ENCODE measurements at regions not wholly inside any gene's neighbourhood (a gene's known extent, or its start where the extent isn't known, plus 50 kb on each side); places are given as distances from the start of the nearest gene placed in this dataset.

DNA sequence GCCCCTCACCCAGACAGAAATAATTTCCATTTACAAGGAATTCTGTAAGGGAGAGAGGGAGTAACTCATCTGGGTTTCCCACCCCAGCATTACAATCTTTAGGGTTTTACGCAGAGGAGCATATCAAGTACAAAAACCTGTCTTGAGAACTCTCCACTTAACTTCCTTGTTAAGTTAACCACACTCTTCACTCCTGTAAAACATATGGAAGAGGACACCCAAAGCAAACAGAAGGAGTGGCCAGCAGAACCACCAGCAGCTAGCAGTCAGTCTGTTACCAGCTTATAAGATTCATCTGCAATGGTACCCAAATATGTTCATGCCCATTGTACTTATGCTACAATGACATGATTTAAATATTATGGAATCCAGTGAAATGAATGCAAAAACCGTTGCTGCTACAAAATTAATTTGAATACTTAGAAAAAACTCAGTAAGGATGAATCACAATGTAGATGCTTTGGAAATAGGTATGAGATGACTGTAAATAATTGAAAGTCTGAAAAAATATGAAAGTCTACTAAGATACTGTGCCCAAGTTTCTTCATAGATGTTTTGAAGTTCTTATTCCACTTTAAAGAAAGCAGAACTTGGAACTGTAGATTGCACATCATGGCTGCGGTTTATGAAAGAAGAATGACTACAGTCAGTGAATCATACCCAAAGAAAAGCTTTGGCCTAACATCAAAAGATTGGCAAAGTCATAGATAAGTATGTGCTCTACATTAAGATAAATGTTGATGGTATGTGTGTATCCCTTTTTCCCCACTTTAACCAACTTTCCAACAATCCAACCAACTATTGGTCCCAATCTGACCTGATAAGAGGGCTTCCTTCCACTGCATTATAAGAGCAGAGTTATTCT lies 233.6 kb downstream of the ACTL7B start:
- H3K36me3 ChIP-seq, result no peaks in the 10 kb centered on the region
- DNase-seq, result peak; percentile 9
- H3K9me3 ChIP-seq, result no peaks in the 10 kb centered on the region
- no peaks in the 10 kb centered on the region for H3K27me3 ChIP-seq
- H3K4me3 ChIP-seq, result no peak overlapping the region

GRCh38 chr9:108620767-108621166 lies 235.0 kb downstream of the ACTL7B start:
- DNase-seq, result no peak

DNA sequence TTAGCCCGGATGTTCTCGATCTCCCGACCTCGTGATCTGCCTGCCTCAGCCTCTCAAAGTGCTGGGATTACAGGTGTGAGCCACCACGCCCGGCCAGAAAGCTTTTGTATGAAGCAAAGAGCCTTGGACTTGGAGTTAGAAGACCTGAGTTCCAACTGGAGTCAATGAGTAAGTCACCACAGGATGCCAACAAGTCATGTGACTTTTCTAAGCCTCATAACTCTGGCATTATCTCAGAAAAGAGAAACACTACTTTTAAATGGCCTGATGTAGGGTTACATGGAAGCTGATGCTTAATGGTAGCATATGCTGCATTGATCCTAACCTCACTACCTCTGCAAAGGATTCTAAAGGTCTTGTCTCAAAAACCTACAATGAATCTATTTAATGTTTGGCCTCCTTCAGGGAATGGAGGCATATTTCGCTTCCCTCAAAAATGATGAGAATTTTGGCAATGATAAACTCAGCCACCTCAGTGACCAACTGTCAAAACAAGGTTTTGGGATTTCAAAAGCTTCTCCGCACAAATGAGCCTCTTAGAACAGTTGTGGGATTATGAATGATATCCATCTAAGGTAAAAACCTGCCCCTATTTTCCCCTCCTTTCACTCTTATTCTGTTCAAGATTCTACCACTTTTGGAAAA lies 236.8 kb downstream of the ACTL7B start:
- no peaks in the 10 kb centered on the region for H3K9me3 ChIP-seq
- DNase-seq, result peak; percentile 3

More at GRCh38 chr9:108620767-108621166, 235.0 kb downstream of the ACTL7B start:
- Histone ChIP-seq H3K9me3 (no peaks in the 10 kb centered on the region), H3K36me3 (no peaks in the 10 kb centered on the region), H3K4me3 (no peak overlapping the region), H3K27me3 (no peaks in the 10 kb centered on the region)

GRCh38 chr9:108617676-108618075 lies 238.1 kb downstream of the ACTL7B start:
- Histone ChIP-seq H3K27me3 (no peaks in the 10 kb centered on the region), H3K36me3 (no peaks in the 10 kb centered on the region), H3K4me3 (no peak overlapping the region), H3K9me3 (no peaks in the 10 kb centered on the region)
- DNase-seq, result no peak

More for the DNA sequence above, 236.8 kb downstream of the ACTL7B start:
- Histone ChIP-seq H3K36me3 (no peaks in the 10 kb centered on the region), H3K27me3 (no peaks in the 10 kb centered on the region), H3K4me3 (no peak overlapping the region)

- H3K27me3 ChIP-seq, result no peaks in the 10 kb centered on the region
- no peaks in the 10 kb centered on the region for H3K36me3 ChIP-seq
- no peak overlapping the region for H3K4me3 ChIP-seq
- H3K9me3 ChIP-seq, result no peaks in the 10 kb centered on the region
- DNase-seq, result no peak
These were observed 240.6 kb downstream of the ACTL7B start for GRCh38 chr9:108615152-108615551.

GRCh38 chr9:108612513-108612912 lies 243.3 kb downstream of the ACTL7B start:
- Histone ChIP-seq H3K9me3 (no peaks in the 10 kb centered on the region), H3K36me3 (no peaks in the 10 kb centered on the region), H3K4me3 (no peak overlapping the region), H3K27me3 (no peaks in the 10 kb centered on the region)
- no peak for DNase-seq

- no peaks in the 10 kb centered on the region for H3K36me3 ChIP-seq
These were observed 245.9 kb downstream of the ACTL7B start for GRCh38 chr9:108609897-108610253.

GRCh38 chr9:108609227-108609896 lies 246.4 kb downstream of the ACTL7B start:
- H3K27me3 ChIP-seq, result no peaks in the 10 kb centered on the region
- H3K36me3 ChIP-seq, result no peaks in the 10 kb centered on the region
- peak; percentile 89 for DNase-seq
- H3K4me3 ChIP-seq, result no peak overlapping the region
- no peaks in the 10 kb centered on the region for H3K9me3 ChIP-seq

More at GRCh38 chr9:108609897-108610253, 245.9 kb downstream of the ACTL7B start:
- Histone ChIP-seq H3K27me3 (no peaks in the 10 kb centered on the region), H3K9me3 (no peaks in the 10 kb centered on the region), H3K4me3 (no peak overlapping the region)
- peak; percentile 66 for DNase-seq

DNA sequence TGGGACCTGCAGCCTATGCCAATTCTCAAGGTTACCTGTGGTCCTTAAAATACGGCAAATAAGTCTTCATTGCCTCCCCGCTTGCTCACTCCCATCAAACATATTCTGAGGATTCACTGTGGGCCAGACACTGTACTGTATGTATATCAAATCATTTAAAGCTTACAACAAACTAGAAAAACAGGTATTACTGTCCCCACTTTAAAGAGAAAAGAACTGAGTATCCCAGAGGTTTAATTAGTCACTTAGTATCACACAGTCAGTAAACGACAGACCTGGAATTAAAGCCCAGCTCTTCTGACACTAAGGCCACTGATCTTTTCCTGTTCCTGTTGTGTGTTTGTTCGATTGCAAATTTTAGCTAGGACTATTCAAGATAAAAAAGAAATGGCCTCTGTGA lies 248.2 kb downstream of the ACTL7B start:
- H3K4me3 ChIP-seq, result no peak overlapping the region
- H3K27me3 ChIP-seq, result no peaks in the 10 kb centered on the region
- H3K9me3 ChIP-seq, result no peaks in the 10 kb centered on the region
- DNase-seq, result no peak
- H3K36me3 ChIP-seq, result no peaks in the 10 kb centered on the region

DNA sequence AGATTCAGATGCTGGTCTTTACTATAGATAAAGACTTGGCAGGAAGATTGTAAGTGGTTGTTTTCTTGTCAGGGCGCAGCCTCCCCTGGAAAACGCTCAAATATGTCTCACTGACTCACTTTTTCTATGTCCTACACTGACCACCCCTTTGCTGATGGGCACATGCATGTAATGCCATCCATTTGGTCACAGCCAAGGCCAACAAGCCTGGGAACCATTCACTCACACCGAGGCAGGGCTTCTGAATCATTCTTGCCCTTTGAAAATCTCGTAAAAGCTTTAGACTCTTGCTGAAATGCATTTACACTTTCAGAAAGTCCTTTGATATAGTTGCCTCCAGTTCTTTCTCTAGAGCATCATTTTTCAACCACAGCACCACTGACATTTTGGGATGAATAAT lies 249.4 kb downstream of the ACTL7B start:
- no peaks in the 10 kb centered on the region for H3K36me3 ChIP-seq

DNA sequence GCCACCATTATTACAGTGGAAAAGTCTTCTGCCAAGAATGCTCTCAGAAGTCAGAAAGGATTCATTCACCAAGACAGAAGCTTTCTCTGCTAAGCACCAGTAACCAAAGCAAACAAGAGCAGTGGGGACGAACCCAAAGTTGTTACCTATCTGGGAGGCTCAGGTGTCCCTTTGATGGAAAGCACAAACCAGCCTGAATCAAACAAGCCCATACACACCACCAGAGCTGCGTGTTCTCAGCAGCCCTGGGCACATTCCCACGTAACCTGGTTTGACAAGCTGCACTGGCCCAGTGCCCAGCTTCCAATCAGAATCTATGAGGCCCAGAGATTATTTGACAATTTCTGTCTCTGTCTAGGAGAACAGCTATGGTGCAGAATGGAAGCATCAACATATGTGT lies 252.6 kb downstream of the ACTL7B start:
- no peaks in the 10 kb centered on the region for H3K27me3 ChIP-seq
- no peaks in the 10 kb centered on the region for H3K36me3 ChIP-seq
- no peak for DNase-seq
- H3K9me3 ChIP-seq, result no peaks in the 10 kb centered on the region
- H3K4me3 ChIP-seq, result no peak overlapping the region

More for the DNA sequence above, 249.4 kb downstream of the ACTL7B start:
- Histone ChIP-seq H3K27me3 (no peaks in the 10 kb centered on the region), H3K9me3 (no peaks in the 10 kb centered on the region), H3K4me3 (no peak overlapping the region)
- peak; percentile 83 for DNase-seq

GRCh38 chr9:108600896-108601295 lies 254.9 kb downstream of the ACTL7B start:
- H3K9me3 ChIP-seq, result no peaks in the 10 kb centered on the region
- no peak for DNase-seq
- no peaks in the 10 kb centered on the region for H3K36me3 ChIP-seq
- no peak overlapping the region for H3K4me3 ChIP-seq
- no peaks in the 10 kb centered on the region for H3K27me3 ChIP-seq

- H3K27me3 ChIP-seq, result no peaks in the 10 kb centered on the region
- H3K4me3 ChIP-seq, result no peak overlapping the region
- no peaks in the 10 kb centered on the region for H3K36me3 ChIP-seq
- DNase-seq, result no peak
- no peaks in the 10 kb centered on the region for H3K9me3 ChIP-seq
These were observed 256.2 kb downstream of the ACTL7B start for GRCh38 chr9:108599571-108599970.

DNA sequence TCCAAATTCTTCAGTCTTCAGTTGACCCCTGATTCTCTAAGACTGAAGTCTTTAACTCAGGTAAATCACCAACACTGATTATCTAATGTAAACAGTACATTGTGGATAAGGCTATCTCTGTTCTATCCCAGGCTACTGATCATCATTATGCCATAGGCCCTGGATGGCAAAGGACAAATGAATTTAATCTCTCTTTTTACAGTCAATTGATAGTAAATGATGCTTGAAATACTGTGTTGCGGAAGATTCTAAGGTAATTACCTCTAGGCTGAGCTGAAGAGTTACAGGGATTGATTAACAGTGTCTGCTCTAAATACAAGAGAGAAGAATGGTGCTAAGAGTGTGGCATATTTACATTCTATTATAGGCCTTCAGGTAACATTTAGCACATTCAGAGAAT lies 264.7 kb downstream of the ACTL7B start:
- DNase-seq, result no peak
- no peak overlapping the region for H3K4me3 ChIP-seq
- H3K36me3 ChIP-seq, result no peaks in the 10 kb centered on the region
- H3K9me3 ChIP-seq, result no peaks in the 10 kb centered on the region
- no peaks in the 10 kb centered on the region for H3K27me3 ChIP-seq

GRCh38 chr9:108588246-108588645 lies 267.5 kb downstream of the ACTL7B start:
- H3K4me3 ChIP-seq, result no peak overlapping the region
- H3K9me3 ChIP-seq, result no peaks in the 10 kb centered on the region
- DNase-seq, result no peak
- no peaks in the 10 kb centered on the region for H3K27me3 ChIP-seq
- no peaks in the 10 kb centered on the region for H3K36me3 ChIP-seq

GRCh38 chr9:108586471-108587139 lies 269.2 kb downstream of the ACTL7B start:
- Histone ChIP-seq H3K9me3 (no peaks in the 10 kb centered on the region), H3K27me3 (no peaks in the 10 kb centered on the region; the same call in 1 of the 2 replicates), H3K36me3 (no peaks in the 10 kb centered on the region), H3K4me3 (no peak overlapping the region)
- no peak for DNase-seq

- H3K9me3 ChIP-seq, result no peaks in the 10 kb centered on the region; the same call in 1 of the 2 replicates
- H3K4me3 ChIP-seq, result no peak overlapping the region
- no peaks in the 10 kb centered on the region; the same call in 1 of the 2 replicates for H3K27me3 ChIP-seq
- DNase-seq, result no peak
- H3K36me3 ChIP-seq, result no peaks in the 10 kb centered on the region
These were observed 270.9 kb downstream of the ACTL7B start for GRCh38 chr9:108584860-108585259.
